Esophagus squamous epithelium (tissue), 4 donors: ENCODE measurements at regions not wholly inside any gene's neighbourhood (a gene's known extent, or its start where the extent isn't known, plus 50 kb on each side); places are given as distances from the start of the nearest gene placed in this dataset.

Experiments
- CTCF ChIP-seq, 6 experiments: fragments of 450-650 bp in 4 of 6; fragments of 200-600 bp in 2 of 6; sonication (generic) in 2 of 6; IDR thresholded peaks; one replicate each; pipeline ENCODE4 v1.5.1; 2016 to 2019; ENCODE audit warnings: antibody characterized with exemption in 6 of 6, mild to moderate bottlenecking in 4 of 6, moderate library complexity in 4 of 6
- POLR2A ChIP-seq, 4 donors: fragments of 450-650 bp; IDR thresholded peaks; one replicate each; pipeline ENCODE4 v1.6.1; 2017; ENCODE audit warnings: antibody characterized with exemption in 4 of 4, mild to moderate bottlenecking in 4 of 4, moderate library complexity in 3 of 4

- TF ChIP-seq CTCF (IDR thresholded peaks at IDR 0.05) = no peak
- TF ChIP-seq POLR2A (IDR thresholded peaks at IDR 0.05) = no peak
Measured at GRCh38 chr14:71201840-71202239, 294.6 kb downstream of the PCNX1 start.
